Fibroblast of lung (primary cell): ENCODE measurements at regions not wholly inside any gene's neighbourhood (a gene's known extent, or its start where the extent isn't known, plus 50 kb on each side); places are given as distances from the start of the nearest gene placed in this dataset.

Source experiments
- DNase-seq, 2 donors: peaks; one replicate each; pipeline versions ENCODE4 v3.0.0 to v3.0.0-alpha.2; 2010; ENCODE audit warnings: low read depth in 2 of 2
- H2AFZ ChIP-seq: 2 replicates; pipeline ENCODE4 v1.5.1; 2012; ENCODE audit warnings: low read length, control low read depth, inconsistent platforms
- H3K27ac ChIP-seq: 2 replicates; pipeline ENCODE4 v1.5.1; 2011; ENCODE audit warnings: low read length, control low read depth; ENCODE audit not compliant: insufficient read depth
- H3K27me3 ChIP-seq: 2 replicates; pipeline ENCODE4 v1.5.1; 2011; ENCODE audit warnings: mild to moderate bottlenecking, low read length; ENCODE audit not compliant: control insufficient read depth, insufficient read depth
- H3K36me3 ChIP-seq: 2 replicates; pipeline ENCODE4 v1.5.1; 2011; ENCODE audit warnings: low read length; ENCODE audit not compliant: control insufficient read depth, insufficient read depth
- H3K4me1 ChIP-seq: 2 replicates; pipeline ENCODE4 v1.5.1; 2011; ENCODE audit warnings: low read length; ENCODE audit not compliant: control insufficient read depth, insufficient read depth; ENCODE audit errors: extremely low read depth
- H3K4me2 ChIP-seq: 2 replicates; pipeline ENCODE4 v1.5.1; 2011; ENCODE audit warnings: low read length, control low read depth; ENCODE audit not compliant: insufficient read depth; ENCODE audit errors: extremely low read depth
- H3K4me3 ChIP-seq, 4 experiments: fragments of 200-600 bp in 1 of 4; sonication (generic) in 1 of 4; replicated peaks in 1 of 4; 2 replicates each; pipeline ENCODE4 v1.5.1; 2011 to 2016; ENCODE audit warnings: low read length in 4 of 4, low read depth in 3 of 4, mild to moderate bottlenecking in 3 of 4, control low read depth in 2 of 4, inconsistent platforms in 1 of 4, mixed read lengths in 1 of 4; ENCODE audit not compliant: insufficient read depth in 1 of 4; ENCODE audit errors: control extremely low read depth in 1 of 4
- H3K79me2 ChIP-seq: 2 replicates; pipeline ENCODE4 v1.5.1; 2012; ENCODE audit warnings: mild to moderate bottlenecking, low read length, inconsistent platforms; ENCODE audit not compliant: control insufficient read depth, insufficient read depth
- H3K9ac ChIP-seq: 2 replicates; pipeline ENCODE4 v1.5.1; 2011; ENCODE audit warnings: mild to moderate bottlenecking, low read length, control low read depth; ENCODE audit not compliant: insufficient read depth
- H3K9me3 ChIP-seq: 2 replicates; pipeline ENCODE4 v1.5.1; 2012; ENCODE audit warnings: low read depth, low read length; ENCODE audit not compliant: control insufficient read depth, insufficient read depth
- H4K20me1 ChIP-seq: 2 replicates; pipeline ENCODE4 v1.5.1; 2011; ENCODE audit warnings: low read length; ENCODE audit not compliant: control insufficient read depth, insufficient read depth; ENCODE audit errors: extremely low read depth
- EZH2 ChIP-seq: IDR thresholded peaks from 2 replicates; pipeline ENCODE4 v1.5.1; 2012; ENCODE audit warnings: low read length, control low read depth, mild to moderate bottlenecking; ENCODE audit errors: missing control alignments
- TF ChIP-seq, protein P1 (sequence below), 2 donors: IDR thresholded peaks in 1 of 2; conservative IDR thresholded peaks in 1 of 2; 1 replicate in 1 of 2; 2 replicates in 1 of 2; pipeline ENCODE4 v1.5.1; 2011 to 2012; ENCODE audit warnings: low read length in 2 of 2, control low read depth in 1 of 2, inconsistent platforms in 1 of 2, low read depth in 1 of 2, mild to moderate bottlenecking in 1 of 2

DNA sequence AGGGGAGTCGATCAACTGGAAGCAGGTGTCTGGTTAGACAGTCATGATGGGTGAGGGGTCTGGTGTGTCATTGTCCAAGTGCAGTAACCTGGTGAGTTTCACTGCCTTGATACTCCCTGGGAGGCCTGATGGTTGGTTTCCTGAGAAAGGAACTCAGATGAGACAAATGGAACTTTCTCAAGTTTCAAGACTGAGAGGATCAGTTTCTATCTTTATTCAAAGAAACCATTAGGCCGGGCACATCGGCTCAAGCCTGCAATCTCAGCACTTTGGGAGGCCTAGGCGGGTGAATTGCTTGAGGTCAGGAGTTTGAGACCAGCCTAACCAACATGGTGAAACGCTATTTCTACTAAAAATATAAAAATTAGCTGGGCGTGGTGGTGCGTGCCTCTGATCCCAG is 776.1 kb downstream of the AACS start:
- no peak overlapping the region for H3K4me3 ChIP-seq
- no peaks in the 10 kb centered on the region for H3K27me3 ChIP-seq
- H2AFZ ChIP-seq = no peak overlapping the region
- no peak for DNase-seq
- H3K4me2 ChIP-seq = no peak overlapping the region
- no peaks in the 10 kb centered on the region for H3K9me3 ChIP-seq
- no peaks in the 10 kb centered on the region for H3K36me3 ChIP-seq
- no peak overlapping the region for H3K27ac ChIP-seq
- H4K20me1 ChIP-seq = no peaks in the 10 kb centered on the region
- no peak overlapping the region for H3K9ac ChIP-seq
- TF ChIP-seq, protein P1, sequence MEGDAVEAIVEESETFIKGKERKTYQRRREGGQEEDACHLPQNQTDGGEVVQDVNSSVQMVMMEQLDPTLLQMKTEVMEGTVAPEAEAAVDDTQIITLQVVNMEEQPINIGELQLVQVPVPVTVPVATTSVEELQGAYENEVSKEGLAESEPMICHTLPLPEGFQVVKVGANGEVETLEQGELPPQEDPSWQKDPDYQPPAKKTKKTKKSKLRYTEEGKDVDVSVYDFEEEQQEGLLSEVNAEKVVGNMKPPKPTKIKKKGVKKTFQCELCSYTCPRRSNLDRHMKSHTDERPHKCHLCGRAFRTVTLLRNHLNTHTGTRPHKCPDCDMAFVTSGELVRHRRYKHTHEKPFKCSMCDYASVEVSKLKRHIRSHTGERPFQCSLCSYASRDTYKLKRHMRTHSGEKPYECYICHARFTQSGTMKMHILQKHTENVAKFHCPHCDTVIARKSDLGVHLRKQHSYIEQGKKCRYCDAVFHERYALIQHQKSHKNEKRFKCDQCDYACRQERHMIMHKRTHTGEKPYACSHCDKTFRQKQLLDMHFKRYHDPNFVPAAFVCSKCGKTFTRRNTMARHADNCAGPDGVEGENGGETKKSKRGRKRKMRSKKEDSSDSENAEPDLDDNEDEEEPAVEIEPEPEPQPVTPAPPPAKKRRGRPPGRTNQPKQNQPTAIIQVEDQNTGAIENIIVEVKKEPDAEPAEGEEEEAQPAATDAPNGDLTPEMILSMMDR (conservative IDR thresholded peaks at IDR 0.05 in 1 of 2, IDR thresholded peaks at IDR 0.05 in 1 of 2; ENCODE audit: low read depth in 1 of 2, low read length in 2 of 2) = no peak
- TF ChIP-seq EZH2 = no peak
- H3K79me2 ChIP-seq = no peaks in the 10 kb centered on the region
- H3K4me1 ChIP-seq = no peaks in the 10 kb centered on the region

DNA sequence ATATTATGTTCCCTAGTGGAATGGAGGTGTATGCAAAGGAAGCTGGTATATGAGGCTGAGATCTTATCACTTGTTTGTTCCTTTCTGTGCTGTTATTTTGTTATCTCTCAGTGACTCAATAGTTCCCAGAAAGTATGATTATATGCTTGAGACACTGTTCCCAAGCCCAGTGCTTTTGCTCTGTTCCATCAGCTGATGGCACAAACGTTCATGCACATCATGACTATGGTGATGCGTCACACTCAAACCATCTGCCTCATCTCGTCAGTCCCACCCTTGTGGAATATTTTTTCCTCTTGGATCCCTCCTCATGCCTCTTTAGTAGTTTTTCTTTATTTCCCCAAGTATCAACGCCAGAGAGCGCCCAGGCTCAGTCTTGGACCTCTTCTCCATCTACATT is 786.9 kb downstream of the AACS start:
- TF ChIP-seq, protein P1 (conservative IDR thresholded peaks at IDR 0.05 in 1 of 2, IDR thresholded peaks at IDR 0.05 in 1 of 2; ENCODE audit: low read depth in 1 of 2, low read length in 2 of 2) = no peak
- no peak for TF ChIP-seq EZH2
- H4K20me1 ChIP-seq = no peaks in the 10 kb centered on the region
- H3K9me3 ChIP-seq = no peaks in the 10 kb centered on the region
- DNase-seq = peak in 1 of 2 donors; percentile 5
- no peaks in the 10 kb centered on the region for H3K36me3 ChIP-seq
- H3K9ac ChIP-seq = no peak overlapping the region
- H2AFZ ChIP-seq = no peak overlapping the region
- H3K4me2 ChIP-seq = no peak overlapping the region
- H3K4me3 ChIP-seq = no peak overlapping the region
- H3K4me1 ChIP-seq = no peaks in the 10 kb centered on the region
- no peaks in the 10 kb centered on the region for H3K79me2 ChIP-seq
- no peak overlapping the region for H3K27ac ChIP-seq
- no peaks in the 10 kb centered on the region for H3K27me3 ChIP-seq

DNA sequence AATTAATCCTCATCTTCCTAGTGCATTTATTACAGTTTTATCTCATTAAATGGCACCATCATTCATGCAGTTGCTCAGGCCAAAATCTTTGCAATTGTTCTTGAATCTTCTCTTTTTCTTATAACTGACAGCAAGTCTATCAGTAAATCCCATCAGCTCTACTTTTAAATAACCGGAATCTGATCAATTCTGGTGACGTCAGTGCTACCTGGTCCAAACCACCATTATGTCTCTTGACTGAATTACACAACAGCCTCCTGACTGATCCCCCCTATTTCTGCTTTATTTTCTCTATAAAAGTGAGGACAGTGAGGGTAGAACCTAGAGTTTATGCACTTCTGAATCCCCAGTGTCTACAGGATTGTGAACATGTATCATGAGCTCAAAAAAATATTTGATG is 787.4 kb downstream of the AACS start:
- no peak overlapping the region for H3K4me3 ChIP-seq
- no peaks in the 10 kb centered on the region for H3K79me2 ChIP-seq
- H3K9ac ChIP-seq = no peak overlapping the region
- H4K20me1 ChIP-seq = no peaks in the 10 kb centered on the region
- no peak overlapping the region for H2AFZ ChIP-seq
- no peak for DNase-seq
- TF ChIP-seq, protein P1 (conservative IDR thresholded peaks at IDR 0.05 in 1 of 2, IDR thresholded peaks at IDR 0.05 in 1 of 2; ENCODE audit: low read depth in 1 of 2, low read length in 2 of 2) = no peak
- no peak for TF ChIP-seq EZH2
- no peak overlapping the region for H3K4me2 ChIP-seq
- H3K27me3 ChIP-seq = no peaks in the 10 kb centered on the region
- no peaks in the 10 kb centered on the region for H3K4me1 ChIP-seq
- no peaks in the 10 kb centered on the region for H3K36me3 ChIP-seq
- H3K27ac ChIP-seq = no peak overlapping the region
- H3K9me3 ChIP-seq = no peaks in the 10 kb centered on the region
